Brain microvascular endothelial cell (primary cell): ENCODE measurements at regions not wholly inside any gene's neighbourhood (a gene's known extent, or its start where the extent isn't known, plus 50 kb on each side); places are given as distances from the start of the nearest gene placed in this dataset.
"Not testable (repeated sequence)": the region's sequence is repeated elsewhere in the genome, so short reads cannot be mapped to it uniquely, and the experiment has no call there.

ENCODE experiments used
- DNase-seq: peaks from one replicate; pipeline ENCODE4 v3.0.0-alpha.2; 2020
- H3K27ac ChIP-seq: fragments of 250-450 bp; sonication (Bioruptor Pico); 2 replicates; pipeline ENCODE4 v1.5.1; 2020; ENCODE audit warnings: mild to moderate bottlenecking, moderate library complexity
- H3K27me3 ChIP-seq: fragments of 250-450 bp; sonication (Bioruptor Pico); replicated peaks from 2 replicates; pipeline ENCODE4 v1.5.1; 2020; ENCODE audit warnings: mild to moderate bottlenecking
- H3K36me3 ChIP-seq: fragments of 250-450 bp; sonication (Bioruptor Pico); replicated peaks from 2 replicates; pipeline ENCODE4 v1.5.1; 2020; ENCODE audit warnings: mild to moderate bottlenecking
- H3K4me3 ChIP-seq: 2 replicates; pipeline ENCODE4 v1.5.1; 2011; ENCODE audit warnings: low read depth, mild to moderate bottlenecking, control low read depth, low read length, moderate library complexity
- CTCF ChIP-seq: IDR thresholded peaks from 2 replicates; pipeline ENCODE4 v1.5.1; 2011; ENCODE audit warnings: low read depth, mild to moderate bottlenecking, moderate library complexity, low read length, control low read depth, inconsistent platforms; ENCODE audit errors: missing control alignments
- in situ Hi-C: cut with HindIII; loops from 2 replicates; pipeline ENCODE4 v1.10.0; 2017; ENCODE audit warnings: low sequenced_read_pairs, low pct_ligation_motif_present

DNA sequence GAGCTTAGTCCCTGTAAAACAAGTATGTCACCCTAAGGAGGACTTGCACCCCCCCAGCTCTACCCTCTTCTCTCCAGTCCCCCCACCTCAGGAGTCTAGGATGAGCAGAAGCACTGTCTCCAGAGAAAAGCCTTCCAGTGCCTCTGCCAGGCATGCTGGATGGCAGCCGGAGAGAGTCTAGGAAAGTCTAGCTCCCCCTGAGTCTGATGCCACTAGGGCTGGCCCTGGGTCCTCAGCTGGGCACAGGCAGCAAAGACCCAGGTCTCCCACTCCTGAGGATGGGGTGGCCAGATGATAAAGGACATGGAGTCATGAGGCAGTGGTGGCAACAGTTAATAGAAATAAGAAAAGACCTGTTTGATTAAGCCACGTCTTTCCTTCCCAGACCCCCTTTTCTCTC, 225.6 kb downstream of the CYP26B1 start:
- H3K27me3 ChIP-seq = no peaks in the 10 kb centered on the region
- in situ Hi-C loops = no loop called here

DNA sequence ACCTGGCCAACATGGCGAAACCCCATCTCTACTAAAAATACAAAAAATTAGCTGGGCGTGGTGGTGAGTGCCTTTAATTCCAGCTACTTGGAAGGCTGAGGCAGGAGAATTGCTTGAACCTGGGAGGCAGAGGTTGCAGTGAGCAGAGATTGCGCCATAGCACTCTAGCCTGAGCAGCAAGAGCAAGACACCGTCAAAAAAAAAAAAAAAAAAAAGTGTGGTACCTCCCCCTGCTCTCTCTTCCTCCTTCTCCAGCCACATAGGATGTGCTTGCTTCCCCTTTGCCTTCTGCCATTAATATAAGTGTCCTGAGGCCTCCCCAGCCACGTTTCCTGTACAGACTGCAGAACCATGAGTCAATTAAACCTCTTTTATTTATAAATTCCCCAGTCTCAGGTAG, 226.8 kb downstream of the CYP26B1 start:
- not testable (repeated sequence) for H3K4me3 ChIP-seq

More for the DNA sequence above, 225.6 kb downstream of the CYP26B1 start:
- Histone ChIP-seq H3K4me3 (no peak overlapping the region), H3K36me3 (no peaks in the 10 kb centered on the region), H3K27ac (no peak overlapping the region)
- DNase-seq = no peak
- no peak for TF ChIP-seq CTCF

GRCh38 chr2:71919708-71920107, 228.0 kb downstream of the CYP26B1 start:
- Histone ChIP-seq H3K36me3 (no peaks in the 10 kb centered on the region), H3K27ac (no peak overlapping the region), H3K4me3 (no peak overlapping the region), H3K27me3 (no peaks in the 10 kb centered on the region)
- no peak for TF ChIP-seq CTCF
- in situ Hi-C loops = no loop called here
- DNase-seq = no peak

More for the DNA sequence above, 226.8 kb downstream of the CYP26B1 start:
- H3K36me3 ChIP-seq, in situ Hi-C loops, H3K27me3 ChIP-seq, DNase-seq, H3K27ac ChIP-seq: not testable (repeated sequence)

- Histone ChIP-seq H3K27ac (no peak overlapping the region), H3K4me3 (no peak overlapping the region), H3K36me3 (no peaks in the 10 kb centered on the region), H3K27me3 (no peaks in the 10 kb centered on the region)
- DNase-seq = no peak
- TF ChIP-seq CTCF = no peak
- in situ Hi-C loops = no loop called here
These were observed 237.4 kb downstream of the CYP26B1 start for GRCh38 chr2:71910277-71910676.

DNA sequence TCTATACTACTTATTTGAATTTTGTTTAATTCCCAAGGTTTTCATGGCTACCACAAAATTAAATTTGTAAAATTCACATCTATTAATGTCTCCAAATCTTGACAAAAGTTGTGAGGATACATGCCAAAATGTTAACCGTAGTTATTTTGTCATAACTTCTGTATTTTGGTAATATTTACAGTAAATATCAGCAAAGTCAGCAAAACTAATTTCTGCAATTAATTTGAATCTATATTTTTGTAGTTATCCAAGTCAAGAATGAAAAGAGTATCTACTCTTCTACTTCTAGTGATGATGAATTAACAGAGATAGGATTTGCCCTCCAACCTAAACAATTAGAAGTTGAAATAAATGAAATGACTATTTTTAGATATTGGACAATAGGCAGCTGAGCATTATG, 238.9 kb downstream of the CYP26B1 start:
- no peaks in the 10 kb centered on the region for H3K27me3 ChIP-seq
- DNase-seq = no peak
- H3K4me3 ChIP-seq = no peak overlapping the region
- no peaks in the 10 kb centered on the region for H3K36me3 ChIP-seq
- in situ Hi-C loops = no loop called here
- H3K27ac ChIP-seq = no peak overlapping the region
- TF ChIP-seq CTCF = no peak

DNA sequence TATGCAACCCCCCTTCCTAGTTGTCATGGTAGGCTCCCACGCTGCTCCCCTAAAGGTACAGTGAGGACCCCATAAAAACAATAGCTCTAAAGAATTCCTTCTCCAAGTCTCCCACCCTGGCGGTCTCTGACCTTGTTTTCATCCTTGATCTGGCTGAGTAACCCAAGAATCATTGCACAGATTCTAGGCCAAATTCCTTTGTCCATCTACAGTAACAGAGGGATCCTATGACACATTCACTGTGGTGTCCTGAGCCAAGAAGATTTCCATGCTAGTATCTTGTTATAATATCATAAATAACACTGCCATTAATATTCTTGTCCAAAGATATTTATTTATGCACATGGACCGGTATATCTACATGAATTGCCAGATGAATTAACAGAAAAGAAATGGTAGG, 240.2 kb downstream of the CYP26B1 start:
- Histone ChIP-seq H3K36me3 (no peaks in the 10 kb centered on the region), H3K27me3 (no peaks in the 10 kb centered on the region), H3K4me3 (no peak overlapping the region), H3K27ac (no peak overlapping the region)
- TF ChIP-seq CTCF = no peak
- DNase-seq = no peak
- in situ Hi-C loops = no loop called here
